ENCODE measurements at regions not wholly inside any gene's neighbourhood (a gene's known extent, or its start where the extent isn't known, plus 50 kb on each side); places are given as distances from the start of the nearest gene placed in this dataset.

GRCh38 chr3:66648975-66649374 is 148.2 kb upstream of the LRIG1 start:
- TF ChIP-seq, protein P1, sequence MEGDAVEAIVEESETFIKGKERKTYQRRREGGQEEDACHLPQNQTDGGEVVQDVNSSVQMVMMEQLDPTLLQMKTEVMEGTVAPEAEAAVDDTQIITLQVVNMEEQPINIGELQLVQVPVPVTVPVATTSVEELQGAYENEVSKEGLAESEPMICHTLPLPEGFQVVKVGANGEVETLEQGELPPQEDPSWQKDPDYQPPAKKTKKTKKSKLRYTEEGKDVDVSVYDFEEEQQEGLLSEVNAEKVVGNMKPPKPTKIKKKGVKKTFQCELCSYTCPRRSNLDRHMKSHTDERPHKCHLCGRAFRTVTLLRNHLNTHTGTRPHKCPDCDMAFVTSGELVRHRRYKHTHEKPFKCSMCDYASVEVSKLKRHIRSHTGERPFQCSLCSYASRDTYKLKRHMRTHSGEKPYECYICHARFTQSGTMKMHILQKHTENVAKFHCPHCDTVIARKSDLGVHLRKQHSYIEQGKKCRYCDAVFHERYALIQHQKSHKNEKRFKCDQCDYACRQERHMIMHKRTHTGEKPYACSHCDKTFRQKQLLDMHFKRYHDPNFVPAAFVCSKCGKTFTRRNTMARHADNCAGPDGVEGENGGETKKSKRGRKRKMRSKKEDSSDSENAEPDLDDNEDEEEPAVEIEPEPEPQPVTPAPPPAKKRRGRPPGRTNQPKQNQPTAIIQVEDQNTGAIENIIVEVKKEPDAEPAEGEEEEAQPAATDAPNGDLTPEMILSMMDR (IDR thresholded peaks at IDR 0.05) = no peak
- no peak for TF ChIP-seq POLR2A (IDR thresholded peaks at IDR 0.05)
